Daoy (cell line): ENCODE measurements at regions not wholly inside any gene's neighbourhood (a gene's known extent, or its start where the extent isn't known, plus 50 kb on each side); places are given as distances from the start of the nearest gene placed in this dataset.
A peak's percentile ranks its signal among the peaks of the same experiment; 100 is the strongest.

Experiments
- DNase-seq: peaks from one replicate; pipeline ENCODE4 v3.0.0-alpha.2; 2015; ENCODE audit warnings: low read depth

GRCh38 chr3:170730071-170730812, 139.8 kb downstream of the RPL22L1 start:
- no peak for DNase-seq

- DNase-seq = no peak
Measured at GRCh38 chr3:170728181-170728580, 141.8 kb downstream of the RPL22L1 start.

- DNase-seq = no peak
Measured at GRCh38 chr3:170727754-170728153, 141.9 kb upstream of the SLC7A14 start.

GRCh38 chr3:170726976-170727661, 141.2 kb upstream of the SLC7A14 start:
- DNase-seq = peak; percentile 84

GRCh38 chr3:170725285-170725731, 139.4 kb upstream of the SLC7A14 start:
- no peak for DNase-seq

GRCh38 chr3:170724599-170725280, 138.9 kb upstream of the SLC7A14 start:
- peak; percentile 65 for DNase-seq

- no peak for DNase-seq
Measured at GRCh38 chr3:170723241-170723640, 137.4 kb upstream of the SLC7A14 start.

GRCh38 chr3:170721563-170721962, 135.7 kb upstream of the SLC7A14 start:
- no peak for DNase-seq

GRCh38 chr3:170719300-170719699, 133.4 kb upstream of the SLC7A14 start:
- no peak for DNase-seq

- no peak for DNase-seq
Measured at GRCh38 chr3:170718848-170719247, 133.0 kb upstream of the SLC7A14 start.

GRCh38 chr3:170717410-170718402, 131.8 kb upstream of the SLC7A14 start:
- DNase-seq = no peak

GRCh38 chr3:170716172-170716805, 130.4 kb upstream of the SLC7A14 start:
- peak; percentile 69 for DNase-seq

- DNase-seq = peak; percentile 70
Measured at GRCh38 chr3:170714562-170715535, 129.0 kb upstream of the SLC7A14 start.

GRCh38 chr3:170714122-170714521, 128.2 kb upstream of the SLC7A14 start:
- peak; percentile 79 for DNase-seq

GRCh38 chr3:170713653-170714052, 127.8 kb upstream of the SLC7A14 start:
- no peak for DNase-seq

- no peak for DNase-seq
Measured at GRCh38 chr3:170712798-170713197, 126.9 kb upstream of the SLC7A14 start.

- no peak for DNase-seq
Measured at GRCh38 chr3:170712336-170712735, 126.5 kb upstream of the SLC7A14 start.

- no peak for DNase-seq
Measured at GRCh38 chr3:170711786-170712185, 125.9 kb upstream of the SLC7A14 start.

GRCh38 chr3:170709046-170709445, 123.2 kb upstream of the SLC7A14 start:
- DNase-seq = no peak

GRCh38 chr3:170707899-170708298, 122.0 kb upstream of the SLC7A14 start:
- peak; percentile 44 for DNase-seq
